ENCODE measurements at regions not wholly inside any gene's neighbourhood (a gene's known extent, or its start where the extent isn't known, plus 50 kb on each side); places are given as distances from the start of the nearest gene placed in this dataset.

DNA sequence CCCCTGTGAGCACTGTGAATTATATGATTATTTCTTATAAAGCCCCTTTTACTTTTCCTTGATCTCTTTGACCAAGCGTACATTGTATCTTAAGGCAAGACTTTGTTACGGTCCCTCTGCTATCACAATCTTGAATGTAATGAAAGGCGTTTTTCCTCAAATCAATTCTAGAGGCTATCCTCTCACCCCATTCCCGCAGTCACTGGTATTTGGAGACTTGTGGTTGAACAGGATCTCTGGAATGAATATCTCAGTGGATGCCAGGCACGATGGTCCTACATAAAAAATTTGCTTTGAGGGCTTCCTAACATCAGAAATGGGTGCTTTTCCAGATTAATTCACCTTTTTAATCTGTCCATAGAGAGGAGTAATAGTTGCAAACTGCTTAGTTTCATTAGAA, 151.4 kb upstream of the PAPPA start:
- Mint-ChIP-seq H3K27me3 (no peaks in the 10 kb centered on the region), H3K4me1 (ENCODE audit: low read depth) (no peaks in the 10 kb centered on the region), H3K9me3 (peaks cover 2% of the 10 kb centered on the region), H3K36me3 (ENCODE audit: low read depth) (no peaks in the 10 kb centered on the region), H3K27ac (no peak overlapping the region), H3K4me3 (no peak overlapping the region)
- ATAC-seq (no peak), DNase-seq (no peak)
- intact Hi-C loops (cut with micrococcal nuclease) = no loop called here
- no peak for TF ChIP-seq CTCF (IDR thresholded peaks at IDR 0.05)
- CTCF ChIA-PET = interaction anchor here (0.7 to 1.4 kb wide), 2 partner anchors 11 to 23 kb away, joined by 3 to 4 read pairs; no protein-coding TSS in a partner anchor
- POLR2A ChIA-PET = no interaction called here

- CTCF ChIA-PET = interaction anchor here (0.7 kb wide), 1 partner anchor 10 kb away, joined by 3 read pairs; no protein-coding TSS in a partner anchor
- ATAC-seq (no peak), DNase-seq (no peak)
- TF ChIP-seq CTCF (IDR thresholded peaks at IDR 0.05) = no peak
- no peak overlapping the region for H3K27ac Mint-ChIP-seq
- H3K4me1 Mint-ChIP-seq (ENCODE audit: low read depth) = no peaks in the 10 kb centered on the region
- H3K4me3 Mint-ChIP-seq = no peak overlapping the region
- no peaks in the 10 kb centered on the region for H3K27me3 Mint-ChIP-seq
- intact Hi-C loops (cut with micrococcal nuclease) = no loop called here
- peaks cover 2% of the 10 kb centered on the region for H3K9me3 Mint-ChIP-seq
- POLR2A ChIA-PET = no interaction called here
- no peaks in the 10 kb centered on the region for H3K36me3 Mint-ChIP-seq (ENCODE audit: low read depth)
Measured at GRCh38 chr9:116002624-116003023, 151.0 kb upstream of the PAPPA start.

GRCh38 chr9:116003397-116003796, 150.2 kb upstream of the PAPPA start:
- Mint-ChIP-seq H3K27me3 (no peaks in the 10 kb centered on the region), H3K9me3 (peaks cover 2% of the 10 kb centered on the region), H3K4me1 (ENCODE audit: low read depth) (no peaks in the 10 kb centered on the region), H3K4me3 (no peak overlapping the region), H3K27ac (no peak overlapping the region), H3K36me3 (ENCODE audit: low read depth) (no peaks in the 10 kb centered on the region)
- no peak for TF ChIP-seq CTCF (IDR thresholded peaks at IDR 0.05)
- intact Hi-C loops (cut with micrococcal nuclease) = no loop called here
- ChIA-PET POLR2A (no interaction called here), CTCF (no interaction called here)
- DNase-seq (no peak), ATAC-seq (no peak)

DNA sequence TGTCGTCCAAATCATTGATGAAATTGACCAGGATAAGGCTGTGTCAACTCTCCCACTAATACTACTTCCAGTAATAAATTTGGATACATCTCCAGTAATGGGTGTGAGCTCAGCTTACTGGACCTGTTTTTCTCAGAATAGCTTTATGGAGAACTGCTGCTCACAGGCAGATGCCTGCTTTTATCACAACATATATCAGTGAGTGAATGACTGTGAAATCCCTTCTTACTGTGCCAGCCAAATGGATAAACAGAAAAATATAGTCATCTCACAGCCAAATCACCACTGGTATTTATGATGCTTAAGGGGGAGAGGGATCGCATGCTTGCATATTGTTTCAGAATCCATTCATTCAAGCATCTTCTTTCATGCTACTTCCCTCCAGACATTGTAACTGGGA, 148.4 kb upstream of the PAPPA start:
- ATAC-seq (no peak), DNase-seq (no peak)
- Mint-ChIP-seq H3K27ac (no peak overlapping the region), H3K9me3 (peaks cover 2% of the 10 kb centered on the region), H3K27me3 (no peaks in the 10 kb centered on the region), H3K4me3 (no peak overlapping the region), H3K4me1 (ENCODE audit: low read depth) (no peaks in the 10 kb centered on the region), H3K36me3 (ENCODE audit: low read depth) (no peaks in the 10 kb centered on the region)
- ChIA-PET POLR2A (no interaction called here), CTCF (no interaction called here)
- no peak for TF ChIP-seq CTCF (IDR thresholded peaks at IDR 0.05)
- intact Hi-C loops (cut with micrococcal nuclease) = no loop called here

DNA sequence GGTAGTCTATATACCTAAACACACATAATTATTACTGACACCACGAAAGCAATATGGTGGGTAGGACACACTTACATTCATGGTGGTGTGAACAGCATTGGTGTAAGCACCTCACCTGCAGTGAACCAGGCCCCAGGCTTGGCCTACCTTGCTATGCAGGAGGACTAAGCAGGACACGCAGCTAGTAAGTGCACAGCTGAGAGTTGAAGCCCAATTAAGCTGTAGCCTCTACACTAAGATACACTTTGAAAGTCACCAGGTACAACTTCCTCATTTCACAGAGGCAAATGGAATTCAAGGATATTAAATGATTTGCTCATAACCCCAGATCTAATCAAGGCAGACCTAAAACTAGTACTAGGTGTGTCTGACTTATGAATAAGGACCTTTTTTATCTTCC, 145.8 kb upstream of the PAPPA start:
- no peak for TF ChIP-seq CTCF (IDR thresholded peaks at IDR 0.05)
- CTCF ChIA-PET = no interaction called here

More for the DNA sequence above, 145.8 kb upstream of the PAPPA start:
- POLR2A ChIA-PET = no interaction called here
- no peak overlapping the region for H3K27ac Mint-ChIP-seq
- no peaks in the 10 kb centered on the region for H3K36me3 Mint-ChIP-seq (ENCODE audit: low read depth)
- DNase-seq = no peak
- no peaks in the 10 kb centered on the region for H3K27me3 Mint-ChIP-seq
- ATAC-seq = no peak
- intact Hi-C loops (cut with micrococcal nuclease) = no loop called here
- H3K4me3 Mint-ChIP-seq = no peak overlapping the region
- no peaks in the 10 kb centered on the region for H3K4me1 Mint-ChIP-seq (ENCODE audit: low read depth)
- H3K9me3 Mint-ChIP-seq = no peaks in the 10 kb centered on the region

All from activated CD8-positive, alpha-beta T cell treated with anti-CD3 and anti-CD28 coated beads for 36 hours (primary cell).